Activated naive CD4-positive, alpha-beta T cell treated with Interleukin-2 at 50 U/mL for 16 hours (primary cell): ENCODE measurements at regions not wholly inside any gene's neighbourhood (a gene's known extent, or its start where the extent isn't known, plus 50 kb on each side); places are given as distances from the start of the nearest gene placed in this dataset.
"Not testable (repeated sequence)": the region's sequence is repeated elsewhere in the genome, so short reads cannot be mapped to it uniquely, and the experiment has no call there.

Source experiments
- DNase-seq: peaks from one replicate; pipeline ENCODE4 v3.0.0-alpha.2; 2020

GRCh38 chr4:111435986-111436744, 709.1 kb upstream of the FAM241A start:
- DNase-seq: no peak

- DNase-seq: no peak
Measured at GRCh38 chr4:111441687-111442086, 703.6 kb upstream of the FAM241A start.

- DNase-seq: not testable (repeated sequence)
Measured at GRCh38 chr4:111444836-111445235, 700.4 kb upstream of the FAM241A start.

GRCh38 chr4:111449657-111450056, 695.6 kb upstream of the FAM241A start:
- DNase-seq: no peak

GRCh38 chr4:111450867-111451266, 694.4 kb upstream of the FAM241A start:
- DNase-seq: no peak

GRCh38 chr4:111453216-111453615, 692.0 kb upstream of the FAM241A start:
- DNase-seq: no peak

- DNase-seq: no peak
Measured at GRCh38 chr4:111454961-111455360, 690.3 kb upstream of the FAM241A start.

GRCh38 chr4:111464251-111465045, 680.8 kb upstream of the FAM241A start:
- DNase-seq: no peak

GRCh38 chr4:111466811-111467604, 678.2 kb upstream of the FAM241A start:
- DNase-seq: no peak

GRCh38 chr4:111475001-111475400, 670.3 kb upstream of the FAM241A start:
- no peak for DNase-seq

- DNase-seq: no peak
Measured at GRCh38 chr4:111475666-111476065, 669.6 kb upstream of the FAM241A start.

- DNase-seq: no peak
Measured at GRCh38 chr4:111480510-111480909, 664.7 kb upstream of the FAM241A start.

GRCh38 chr4:111483375-111484169, 661.7 kb upstream of the FAM241A start:
- DNase-seq: no peak

- no peak for DNase-seq
Measured at GRCh38 chr4:111492496-111492895, 652.8 kb upstream of the FAM241A start.

- no peak for DNase-seq
Measured at GRCh38 chr4:111494471-111494870, 650.8 kb upstream of the FAM241A start.

- no peak for DNase-seq
Measured at GRCh38 chr4:111494971-111495370, 650.3 kb upstream of the FAM241A start.

- no peak for DNase-seq
Measured at GRCh38 chr4:111499291-111499690, 646.0 kb upstream of the FAM241A start.

- DNase-seq: no peak
Measured at GRCh38 chr4:111499706-111500105, 645.5 kb upstream of the FAM241A start.

GRCh38 chr4:111500858-111501257, 644.4 kb upstream of the FAM241A start:
- no peak for DNase-seq

- no peak for DNase-seq
Measured at GRCh38 chr4:111501946-111502345, 643.3 kb upstream of the FAM241A start.

- DNase-seq: no peak
Measured at GRCh38 chr4:111502626-111503025, 642.6 kb upstream of the FAM241A start.

GRCh38 chr4:111506706-111507105, 638.5 kb upstream of the FAM241A start:
- DNase-seq: no peak

- no peak for DNase-seq
Measured at GRCh38 chr4:111510535-111510934, 634.7 kb upstream of the FAM241A start.
